GM18858 (cell line): ENCODE measurements at regions not wholly inside any gene's neighbourhood (a gene's known extent, or its start where the extent isn't known, plus 50 kb on each side); places are given as distances from the start of the nearest gene placed in this dataset.
"Not testable (repeated sequence)": the region's sequence is repeated elsewhere in the genome, so short reads cannot be mapped to it uniquely, and the experiment has no call there.

Source experiments
- ATAC-seq: cut with Tn5 transposase; IDR thresholded peaks from one replicate; pipeline ENCODE4 v1.9.1; 2021; ENCODE audit not compliant: unreplicated experiment

GRCh38 chr3:82521657-82522056 is 760.2 kb upstream of the GBE1 start:
- ATAC-seq, result no peak

GRCh38 chr3:82520846-82521245 is 759.4 kb upstream of the GBE1 start:
- peak; percentile 47 for ATAC-seq

GRCh38 chr3:82509951-82510603 is 748.6 kb upstream of the GBE1 start:
- no peak for ATAC-seq

- ATAC-seq, result no peak
These were observed 747.8 kb upstream of the GBE1 start for GRCh38 chr3:82509106-82509842.

- no peak for ATAC-seq
These were observed 744.8 kb upstream of the GBE1 start for GRCh38 chr3:82506204-82506603.

- no peak for ATAC-seq
These were observed 743.8 kb upstream of the GBE1 start for GRCh38 chr3:82505079-82505756.

- ATAC-seq, result no peak
These were observed 736.7 kb upstream of the GBE1 start for GRCh38 chr3:82498186-82498585.

GRCh38 chr3:82496890-82497560 is 735.6 kb upstream of the GBE1 start:
- no peak for ATAC-seq

GRCh38 chr3:82495655-82496054 is 734.2 kb upstream of the GBE1 start:
- ATAC-seq, result no peak

- ATAC-seq, result peak; percentile 46
These were observed 733.6 kb upstream of the GBE1 start for GRCh38 chr3:82494977-82495489.

- no peak for ATAC-seq
These were observed 732.4 kb upstream of the GBE1 start for GRCh38 chr3:82493858-82494257.

GRCh38 chr3:82475306-82475705 is 713.9 kb upstream of the GBE1 start:
- no peak for ATAC-seq

- ATAC-seq, result no peak
These were observed 713.3 kb upstream of the GBE1 start for GRCh38 chr3:82474711-82475110.

- ATAC-seq, result no peak
These were observed 712.6 kb upstream of the GBE1 start for GRCh38 chr3:82473864-82474541.

GRCh38 chr3:82467051-82467450 is 705.6 kb upstream of the GBE1 start:
- ATAC-seq, result no peak

- ATAC-seq, result no peak
These were observed 701.5 kb upstream of the GBE1 start for GRCh38 chr3:82462977-82463376.

GRCh38 chr3:82461049-82461889 is 699.8 kb upstream of the GBE1 start:
- no peak for ATAC-seq

- ATAC-seq, result no peak
These were observed 686.9 kb upstream of the GBE1 start for GRCh38 chr3:82448320-82448719.

- not testable (repeated sequence) for ATAC-seq
These were observed 667.4 kb upstream of the GBE1 start for GRCh38 chr3:82428821-82429220.

GRCh38 chr3:82424031-82424339 is 662.5 kb upstream of the GBE1 start:
- no peak for ATAC-seq
